Ishikawa (cell line): ENCODE measurements at regions not wholly inside any gene's neighbourhood (a gene's known extent, or its start where the extent isn't known, plus 50 kb on each side); places are given as distances from the start of the nearest gene placed in this dataset.

Experiments
- CEBPB ChIP-seq: IDR thresholded peaks from 2 replicates; pipeline ENCODE4 v1.6.1; 2012
- EGR1 ChIP-seq: IDR thresholded peaks from 2 replicates; pipeline ENCODE4 v1.6.1; 2012
- TAF1 ChIP-seq: IDR thresholded peaks from 2 replicates; pipeline ENCODE4 v1.6.1; 2012; ENCODE audit warnings: low read depth, mild to moderate bottlenecking
- TCF12 ChIP-seq: IDR thresholded peaks from 2 replicates; pipeline ENCODE4 v1.6.1; 2012; ENCODE audit warnings: low read depth
- YY1 ChIP-seq: IDR thresholded peaks from 2 replicates; pipeline ENCODE4 v1.6.1; 2012; ENCODE audit warnings: low read depth
- TF ChIP-seq, protein P1 (sequence below): IDR thresholded peaks from 2 replicates; pipeline ENCODE4 v1.6.1; 2012; ENCODE audit warnings: low read depth, mild to moderate bottlenecking

- TF ChIP-seq, protein P1, sequence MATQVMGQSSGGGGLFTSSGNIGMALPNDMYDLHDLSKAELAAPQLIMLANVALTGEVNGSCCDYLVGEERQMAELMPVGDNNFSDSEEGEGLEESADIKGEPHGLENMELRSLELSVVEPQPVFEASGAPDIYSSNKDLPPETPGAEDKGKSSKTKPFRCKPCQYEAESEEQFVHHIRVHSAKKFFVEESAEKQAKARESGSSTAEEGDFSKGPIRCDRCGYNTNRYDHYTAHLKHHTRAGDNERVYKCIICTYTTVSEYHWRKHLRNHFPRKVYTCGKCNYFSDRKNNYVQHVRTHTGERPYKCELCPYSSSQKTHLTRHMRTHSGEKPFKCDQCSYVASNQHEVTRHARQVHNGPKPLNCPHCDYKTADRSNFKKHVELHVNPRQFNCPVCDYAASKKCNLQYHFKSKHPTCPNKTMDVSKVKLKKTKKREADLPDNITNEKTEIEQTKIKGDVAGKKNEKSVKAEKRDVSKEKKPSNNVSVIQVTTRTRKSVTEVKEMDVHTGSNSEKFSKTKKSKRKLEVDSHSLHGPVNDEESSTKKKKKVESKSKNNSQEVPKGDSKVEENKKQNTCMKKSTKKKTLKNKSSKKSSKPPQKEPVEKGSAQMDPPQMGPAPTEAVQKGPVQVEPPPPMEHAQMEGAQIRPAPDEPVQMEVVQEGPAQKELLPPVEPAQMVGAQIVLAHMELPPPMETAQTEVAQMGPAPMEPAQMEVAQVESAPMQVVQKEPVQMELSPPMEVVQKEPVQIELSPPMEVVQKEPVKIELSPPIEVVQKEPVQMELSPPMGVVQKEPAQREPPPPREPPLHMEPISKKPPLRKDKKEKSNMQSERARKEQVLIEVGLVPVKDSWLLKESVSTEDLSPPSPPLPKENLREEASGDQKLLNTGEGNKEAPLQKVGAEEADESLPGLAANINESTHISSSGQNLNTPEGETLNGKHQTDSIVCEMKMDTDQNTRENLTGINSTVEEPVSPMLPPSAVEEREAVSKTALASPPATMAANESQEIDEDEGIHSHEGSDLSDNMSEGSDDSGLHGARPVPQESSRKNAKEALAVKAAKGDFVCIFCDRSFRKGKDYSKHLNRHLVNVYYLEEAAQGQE: no peak
- TF ChIP-seq TAF1: no peak
- TF ChIP-seq CEBPB: no peak
- no peak for TF ChIP-seq YY1
- no peak for TF ChIP-seq EGR1
- no peak for TF ChIP-seq TCF12
These were observed 110.8 kb upstream of the SLC30A5 start for GRCh38 chr5:68983043-68983442.
